ENCODE measurements at regions not wholly inside any gene's neighbourhood (a gene's known extent, or its start where the extent isn't known, plus 50 kb on each side); places are given as distances from the start of the nearest gene placed in this dataset.

DNA sequence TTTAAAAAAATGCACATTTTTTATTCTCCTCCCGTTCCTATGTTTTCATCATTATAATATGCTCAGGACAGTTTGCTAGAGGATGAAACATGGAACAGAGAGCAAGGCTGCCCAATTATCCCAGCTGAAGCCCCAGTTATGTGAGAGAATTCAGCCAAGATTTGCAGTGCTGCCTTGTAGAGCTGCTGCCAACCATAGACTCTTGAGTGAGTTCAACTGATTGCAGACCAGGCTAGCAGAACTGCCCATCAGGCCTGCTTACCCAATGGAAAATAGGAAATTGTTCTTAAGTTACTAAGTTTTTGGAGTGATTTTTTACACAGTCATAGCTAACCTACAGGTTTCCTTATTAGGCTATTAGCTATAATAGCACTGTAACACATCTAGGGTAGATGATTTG lies 128.7 kb upstream of the VGLL2 start:
- Histone ChIP-seq H3K27ac (ENCODE audit: control insufficient read depth, insufficient read depth) (no peak overlapping the region), H4K20me1 (ENCODE audit: control insufficient read depth, insufficient read depth) (no peaks in the 10 kb centered on the region), H3K4me3 (no peak overlapping the region), H3K27me3 (replicated peaks in 1 of 2; ENCODE audit: control insufficient read depth in 2 of 2, insufficient read depth in 2 of 2, low read length in 1 of 2) (no peaks in the 10 kb centered on the region), H3K4me1 (ENCODE audit: control insufficient read depth, insufficient read depth, low read length) (no peaks in the 10 kb centered on the region), H3K9ac (ENCODE audit: control insufficient read depth, insufficient read depth, low read length) (no peak overlapping the region), H3K79me2 (ENCODE audit: control insufficient read depth, insufficient read depth, low read length) (no peaks in the 10 kb centered on the region), H3K36me3 (ENCODE audit: control insufficient read depth in 2 of 2, insufficient read depth in 2 of 2, low read length in 1 of 2) (no peaks in the 10 kb centered on the region), H2AFZ (ENCODE audit: control insufficient read depth, low read depth, low read length) (no peak overlapping the region), H3K4me2 (ENCODE audit: control insufficient read depth, insufficient read depth) (no peak overlapping the region), H3K9me3 (replicated peaks; ENCODE audit: control insufficient read depth, insufficient read depth, low read length) (no peaks in the 10 kb centered on the region)
- RAD21 ChIA-PET (ENCODE audit: unreplicated experiment) = no interaction called here
- TF ChIP-seq BCL11A (IDR thresholded peaks at IDR 0.05; ENCODE audit: low read depth, low read length) (no peak), TCF7 (IDR thresholded peaks at IDR 0.05; ENCODE audit: borderline replicate concordance) (no peak), ZZZ3 (IDR thresholded peaks at IDR 0.05; ENCODE audit: control insufficient read depth, insufficient read length, low read depth) (no peak), CHD4 (IDR thresholded peaks at IDR 0.05) (no peak), FOXK2 (IDR thresholded peaks at IDR 0.05) (no peak), IRF4 (IDR thresholded peaks at IDR 0.05; ENCODE audit: low read depth, low read length) (no peak), KAT2A (conservative IDR thresholded peaks at IDR 0.05; ENCODE audit: control insufficient read depth, low read depth, low read length) (no peak), NBN (IDR thresholded peaks at IDR 0.05) (no peak), TCF3 (IDR thresholded peaks at IDR 0.05; ENCODE audit: borderline replicate concordance, insufficient read depth, low read depth, low read length) (no peak), JUNB (IDR thresholded peaks at IDR 0.05) (no peak), CHD1 (IDR thresholded peaks at IDR 0.05; ENCODE audit: low read depth, low read length) (no peak), YY1 (IDR thresholded peaks at IDR 0.05; ENCODE audit: low read depth, low read length) (no peak), NR2C1 (IDR thresholded peaks at IDR 0.05) (no peak), PAX8 (IDR thresholded peaks at IDR 0.05) (no peak), HDAC6 (IDR thresholded peaks at IDR 0.05; ENCODE audit: unreplicated experiment) (no peak), RBBP5 (conservative IDR thresholded peaks at IDR 0.05) (no peak), SRF (IDR thresholded peaks at IDR 0.05; ENCODE audit: low read depth in 2 of 2, low read length in 2 of 2) (no peak)
- TF ChIP-seq, protein P1, sequence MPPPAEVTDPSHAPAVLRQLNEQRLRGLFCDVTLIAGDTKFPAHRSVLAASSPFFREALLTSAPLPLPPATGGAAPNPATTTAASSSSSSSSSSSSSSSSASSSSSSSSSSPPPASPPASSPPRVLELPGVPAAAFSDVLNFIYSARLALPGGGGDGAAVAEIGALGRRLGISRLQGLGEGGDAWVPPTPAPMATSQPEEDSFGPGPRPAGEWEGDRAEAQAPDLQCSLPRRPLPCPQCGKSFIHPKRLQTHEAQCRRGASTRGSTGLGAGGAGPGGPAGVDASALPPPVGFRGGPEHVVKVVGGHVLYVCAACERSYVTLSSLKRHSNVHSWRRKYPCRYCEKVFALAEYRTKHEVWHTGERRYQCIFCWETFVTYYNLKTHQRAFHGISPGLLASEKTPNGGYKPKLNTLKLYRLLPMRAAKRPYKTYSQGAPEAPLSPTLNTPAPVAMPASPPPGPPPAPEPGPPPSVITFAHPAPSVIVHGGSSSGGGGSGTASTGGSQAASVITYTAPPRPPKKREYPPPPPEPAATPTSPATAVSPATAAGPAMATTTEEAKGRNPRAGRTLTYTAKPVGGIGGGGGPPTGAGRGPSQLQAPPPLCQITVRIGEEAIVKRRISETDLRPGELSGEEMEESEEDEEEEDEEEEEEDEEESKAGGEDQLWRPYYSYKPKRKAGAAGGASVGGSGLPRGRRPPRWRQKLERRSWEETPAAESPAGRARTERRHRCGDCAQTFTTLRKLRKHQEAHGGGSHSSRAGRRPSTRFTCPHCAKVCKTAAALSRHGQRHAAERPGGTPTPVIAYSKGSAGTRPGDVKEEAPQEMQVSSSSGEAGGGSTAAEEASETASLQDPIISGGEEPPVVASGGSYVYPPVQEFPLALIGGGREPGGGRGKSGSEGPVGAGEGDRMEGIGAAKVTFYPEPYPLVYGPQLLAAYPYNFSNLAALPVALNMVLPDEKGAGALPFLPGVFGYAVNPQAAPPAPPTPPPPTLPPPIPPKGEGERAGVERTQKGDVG (CRISPR knock-in tag; IDR thresholded peaks at IDR 0.05) = no peak
- TF ChIP-seq, protein P2, sequence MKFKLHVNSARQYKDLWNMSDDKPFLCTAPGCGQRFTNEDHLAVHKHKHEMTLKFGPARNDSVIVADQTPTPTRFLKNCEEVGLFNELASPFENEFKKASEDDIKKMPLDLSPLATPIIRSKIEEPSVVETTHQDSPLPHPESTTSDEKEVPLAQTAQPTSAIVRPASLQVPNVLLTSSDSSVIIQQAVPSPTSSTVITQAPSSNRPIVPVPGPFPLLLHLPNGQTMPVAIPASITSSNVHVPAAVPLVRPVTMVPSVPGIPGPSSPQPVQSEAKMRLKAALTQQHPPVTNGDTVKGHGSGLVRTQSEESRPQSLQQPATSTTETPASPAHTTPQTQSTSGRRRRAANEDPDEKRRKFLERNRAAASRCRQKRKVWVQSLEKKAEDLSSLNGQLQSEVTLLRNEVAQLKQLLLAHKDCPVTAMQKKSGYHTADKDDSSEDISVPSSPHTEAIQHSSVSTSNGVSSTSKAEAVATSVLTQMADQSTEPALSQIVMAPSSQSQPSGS (IDR thresholded peaks at IDR 0.05; ENCODE audit: low read length) = no peak
- TF ChIP-seq, protein P3, sequence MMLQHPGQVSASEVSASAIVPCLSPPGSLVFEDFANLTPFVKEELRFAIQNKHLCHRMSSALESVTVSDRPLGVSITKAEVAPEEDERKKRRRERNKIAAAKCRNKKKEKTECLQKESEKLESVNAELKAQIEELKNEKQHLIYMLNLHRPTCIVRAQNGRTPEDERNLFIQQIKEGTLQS (IDR thresholded peaks at IDR 0.05; ENCODE audit: borderline replicate concordance, extremely low read depth, low read depth, low read length) = no peak
- CTCF ChIA-PET = no interaction called here
- DNase-seq (ENCODE audit: low read depth, low spot score) = no peak
- no peak for FAIRE-seq
- no TSS peak for BruUV-seq (replicated peaks)
- intact Hi-C loops (cut with micrococcal nuclease; ENCODE audit: unreplicated experiment) (no loop called here), in situ Hi-C loops (cut with MboI) (no loop called here)
- 0% methylated on average over 1 of the region's 1 CpG for WGBS (ENCODE audit: insufficient coverage, insufficient replicate concordance, low lambda C conversion rate, missing lambda C conversion rate)
- ATAC-seq = no peak
- POLR2A ChIA-PET = no interaction called here
- SMC1A ChIA-PET (ENCODE audit: uncharacterized antibody, unreplicated experiment) = no interaction called here
